ENCODE measurements at regions not wholly inside any gene's neighbourhood (a gene's known extent, or its start where the extent isn't known, plus 50 kb on each side); places are given as distances from the start of the nearest gene placed in this dataset.
"Not testable (repeated sequence)": the region's sequence is repeated elsewhere in the genome, so short reads cannot be mapped to it uniquely, and the experiment has no call there.

- Histone ChIP-seq H3K4me3 (no peak overlapping the region), H3K9me3 (no peaks in the 10 kb centered on the region), H3K27me3 (ENCODE audit: insufficient read depth in 3 of 3, low read length in 2 of 3) (peaks cover 0 to 4% (median 0%) of the 10 kb centered on the region in 3 donors), H3K27ac (no peak overlapping the region), H3K36me3 (ENCODE audit: insufficient read depth in 1 of 2, low read depth in 1 of 2) (no peaks in the 10 kb centered on the region), H3K4me1 (no peaks in the 10 kb centered on the region)
- TF ChIP-seq CTCF (IDR thresholded peaks at IDR 0.05) = no peak
- 55 to 64% (median 59%) methylated on average over 6 of the region's 6 CpGs for WGBS, 3 donors
- intact Hi-C loops (cut with DNase I) = no loop called here
- DNase-seq (no peak), ATAC-seq (no peak)
Observed at GRCh38 chr14:106013879-106014376, 487.5 kb downstream of the TMEM121 start.

DNA sequence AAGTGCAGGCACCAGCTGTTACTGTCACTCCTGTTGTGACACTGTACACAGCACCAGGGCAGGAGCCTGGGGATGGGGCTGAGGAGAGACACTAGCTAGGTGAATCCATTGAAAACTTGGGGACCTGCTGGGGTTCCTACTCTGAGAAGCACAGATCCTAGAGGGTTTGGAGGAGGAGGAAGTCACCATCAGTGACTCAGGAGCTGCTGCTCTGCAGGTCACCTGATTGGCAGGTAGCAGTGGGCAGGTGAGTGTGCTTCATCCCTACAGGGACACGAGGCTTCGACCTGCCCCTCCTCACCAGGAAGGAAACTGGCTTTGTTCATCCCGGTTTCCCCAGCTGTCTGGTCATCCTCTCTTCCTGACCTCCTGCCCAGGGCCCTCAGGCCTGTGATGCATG lies 491.6 kb downstream of the TMEM121 start:
- 53 to 62% (median 57%) methylated on average over 3 of the region's 3 CpGs for WGBS, 3 donors
- DNase-seq; H3K27ac ChIP-seq; H3K4me3 ChIP-seq; H3K27me3 ChIP-seq (ENCODE audit: insufficient read depth in 3 of 3, low read length in 2 of 3); H3K9me3 ChIP-seq; H3K36me3 ChIP-seq (ENCODE audit: insufficient read depth in 1 of 2, low read depth in 1 of 2); H3K4me1 ChIP-seq; ATAC-seq; intact Hi-C loops (cut with DNase I): not testable (repeated sequence)

GRCh38 chr14:106021832-106022231 lies 495.4 kb downstream of the TMEM121 start:
- no peak for DNase-seq
- no peaks in the 10 kb centered on the region for H3K36me3 ChIP-seq (ENCODE audit: insufficient read depth in 1 of 2, low read depth in 1 of 2)
- WGBS, 3 donors = 55 to 63% (median 55%) methylated on average over 3 of the region's 3 CpGs
- H3K27ac ChIP-seq = no peak overlapping the region
- peaks cover 0 to 4% (median 3%) of the 10 kb centered on the region in 3 donors for H3K27me3 ChIP-seq (ENCODE audit: insufficient read depth in 3 of 3, low read length in 2 of 3)
- no peak for TF ChIP-seq CTCF (IDR thresholded peaks at IDR 0.05)
- no peaks in the 10 kb centered on the region for H3K9me3 ChIP-seq
- intact Hi-C loops (cut with DNase I) = no loop called here
- H3K4me3 ChIP-seq = no peak overlapping the region
- ATAC-seq = no peak
- H3K4me1 ChIP-seq = no peaks in the 10 kb centered on the region

DNA sequence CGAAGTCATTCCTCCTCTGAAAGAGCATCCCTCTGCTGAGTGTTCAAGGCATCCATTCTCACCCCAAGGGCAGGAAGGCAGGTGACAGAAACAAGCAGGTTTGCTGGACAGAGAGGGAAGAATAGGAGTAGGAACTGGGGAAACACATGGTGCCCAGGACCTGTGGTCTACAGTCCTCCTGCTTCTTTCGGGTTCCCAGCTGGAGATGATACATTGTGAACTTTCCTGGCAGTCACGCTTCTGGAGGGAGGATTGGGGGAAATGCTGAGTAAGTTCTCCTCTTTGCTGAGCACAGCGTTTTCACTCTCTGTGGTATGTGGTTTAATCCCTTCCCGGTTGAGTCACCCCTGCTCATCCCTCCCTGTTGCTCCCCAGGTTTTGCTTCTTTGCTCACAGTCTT lies 496.3 kb downstream of the TMEM121 start:
- H3K27me3 ChIP-seq (ENCODE audit: insufficient read depth in 3 of 3, low read length in 2 of 3); DNase-seq; H3K27ac ChIP-seq; H3K36me3 ChIP-seq (ENCODE audit: insufficient read depth in 1 of 2, low read depth in 1 of 2); H3K9me3 ChIP-seq; H3K4me1 ChIP-seq; ATAC-seq; H3K4me3 ChIP-seq; intact Hi-C loops (cut with DNase I): not testable (repeated sequence)
- 50 to 53% (median 50%) methylated on average over 4 to 5 of the region's 5 CpGs for WGBS, 3 donors

GRCh38 chr14:106023411-106023810 lies 497.0 kb downstream of the TMEM121 start:
- Histone ChIP-seq H3K9me3 (no peaks in the 10 kb centered on the region), H3K27me3 (ENCODE audit: insufficient read depth in 3 of 3, low read length in 2 of 3) (peaks cover 0 to 4% (median 4%) of the 10 kb centered on the region in 3 donors), H3K36me3 (ENCODE audit: insufficient read depth in 1 of 2, low read depth in 1 of 2) (no peaks in the 10 kb centered on the region), H3K4me1 (no peaks in the 10 kb centered on the region), H3K27ac (no peak overlapping the region), H3K4me3 (no peak overlapping the region)
- DNase-seq (no peak), ATAC-seq (no peak)
- intact Hi-C loops (cut with DNase I) = no loop called here
- no peak for TF ChIP-seq CTCF (IDR thresholded peaks at IDR 0.05)
- WGBS, 3 donors = 80 to 87% (median 83%) methylated on average over 1 of the region's 1 CpG

- no peaks in the 10 kb centered on the region for H3K9me3 ChIP-seq
- intact Hi-C loops (cut with DNase I) = no loop called here
- no peaks in the 10 kb centered on the region for H3K36me3 ChIP-seq (ENCODE audit: insufficient read depth in 1 of 2, low read depth in 1 of 2)
- ATAC-seq = no peak
- H3K4me1 ChIP-seq = no peaks in the 10 kb centered on the region
- WGBS, 3 donors = 46 to 57% (median 54%) methylated on average over 7 of the region's 7 CpGs
- H3K27ac ChIP-seq = no peak overlapping the region
- no peak overlapping the region for H3K4me3 ChIP-seq
- no peak for TF ChIP-seq CTCF (IDR thresholded peaks at IDR 0.05)
- peaks cover 0 to 4% (median 4%) of the 10 kb centered on the region in 3 donors for H3K27me3 ChIP-seq (ENCODE audit: insufficient read depth in 3 of 3, low read length in 2 of 3)
- DNase-seq = no peak
Observed at GRCh38 chr14:106024983-106025604, 498.7 kb downstream of the TMEM121 start.
